ENCODE measurements at regions not wholly inside any gene's neighbourhood (a gene's known extent, or its start where the extent isn't known, plus 50 kb on each side); places are given as distances from the start of the nearest gene placed in this dataset.

GRCh38 chr2:129784486-129784885, 195.0 kb upstream of the RAB6C start:
- Histone ChIP-seq H3K36me3 (ENCODE audit: control insufficient read depth in 4 of 4, insufficient read depth in 3 of 4, low read depth in 1 of 4, low read length in 3 of 4) (no peaks in the 10 kb centered on the region), H3K4me1 (ENCODE audit: control insufficient read depth in 4 of 4, insufficient read depth in 4 of 4, low read length in 3 of 4) (no peaks in the 10 kb centered on the region), H3K9ac (ENCODE audit: low read depth in 1 of 2, low read length in 2 of 2) (no peak overlapping the region), H3K27me3 (ENCODE audit: control insufficient read depth in 4 of 4, insufficient read depth in 4 of 4, low read length in 3 of 4) (peaks cover 0 to 3% (median 0%) of the 10 kb centered on the region in 4 donors), H3K9me3 (ENCODE audit: control insufficient read depth in 4 of 4, low read length in 3 of 4) (no peaks in the 10 kb centered on the region), H3K4me3 (ENCODE audit: low read depth in 1 of 3, low read length in 3 of 3) (no peak overlapping the region), H3K27ac (ENCODE audit: low read depth in 1 of 2, low read length in 2 of 2) (no peak overlapping the region)
- TF ChIP-seq ZBTB33 (IDR thresholded peaks at IDR 0.05) = no peak
- no peak for DNase-seq (ENCODE audit: low spot score)
- WGBS = 91% methylated on average over 6 of the region's 6 CpGs

- no peak overlapping the region for H3K4me3 ChIP-seq (ENCODE audit: low read depth in 1 of 3, low read length in 3 of 3)
- no peaks in the 10 kb centered on the region for H3K27me3 ChIP-seq (ENCODE audit: control insufficient read depth in 4 of 4, insufficient read depth in 4 of 4, low read length in 3 of 4)
- TF ChIP-seq FOXA2 (IDR thresholded peaks at IDR 0.05) (no peak), CTCF (IDR thresholded peaks at IDR 0.05; ENCODE audit: low read depth, low read length, missing input control) (no peak), HNF4G (IDR thresholded peaks at IDR 0.05) (no peak), ZBTB33 (IDR thresholded peaks at IDR 0.05) (no peak), SP1 (IDR thresholded peaks at IDR 0.05) (no peak), NR2F2 (IDR thresholded peaks at IDR 0.05) (no peak), FOXA1 (IDR thresholded peaks at IDR 0.05) (no peak), TAF1 (conservative IDR thresholded peaks at IDR 0.05) (no peak), ATF3 (IDR thresholded peaks at IDR 0.05) (no peak), MAX (IDR thresholded peaks at IDR 0.05) (no peak), JUND (IDR thresholded peaks at IDR 0.05) (no peak), EGR1 (IDR thresholded peaks at IDR 0.05; ENCODE audit: low read depth in 2 of 2) (no peak), GABPA (IDR thresholded peaks at IDR 0.05 in 1 of 2, conservative IDR thresholded peaks at IDR 0.05 in 1 of 2) (no peak), YY1 (IDR thresholded peaks at IDR 0.05) (no peak), RXRA (IDR thresholded peaks at IDR 0.05) (no peak), RAD21 (IDR thresholded peaks at IDR 0.05) (no peak), REST (IDR thresholded peaks at IDR 0.05) (no peak), HNF4A (conservative IDR thresholded peaks at IDR 0.05) (no peak)
- H3K27ac ChIP-seq (ENCODE audit: low read depth in 1 of 2, low read length in 2 of 2) = no peak overlapping the region
- no peak overlapping the region for H3K9ac ChIP-seq (ENCODE audit: low read depth in 1 of 2, low read length in 2 of 2)
- no peaks in the 10 kb centered on the region for H3K36me3 ChIP-seq (ENCODE audit: control insufficient read depth in 4 of 4, insufficient read depth in 3 of 4, low read depth in 1 of 4, low read length in 3 of 4)
- WGBS = 86% methylated on average over 12 of the region's 12 CpGs
- H3K4me1 ChIP-seq (ENCODE audit: control insufficient read depth in 4 of 4, insufficient read depth in 4 of 4, low read length in 3 of 4) = no peaks in the 10 kb centered on the region
- DNase-seq (ENCODE audit: low spot score) = no peak
- peaks cover 0 to 3% (median 0%) of the 10 kb centered on the region in 4 donors for H3K9me3 ChIP-seq (ENCODE audit: control insufficient read depth in 4 of 4, low read length in 3 of 4)
Observed at GRCh38 chr2:129791712-129792111, 187.8 kb upstream of the RAB6C start.

All from liver (tissue), 8 donors.